WTC11 (cell line): ENCODE measurements at regions not wholly inside any gene's neighbourhood (a gene's known extent, or its start where the extent isn't known, plus 50 kb on each side); places are given as distances from the start of the nearest gene placed in this dataset.

ENCODE experiments used
- ATAC-seq: fragments of 200-7000 bp; cut with Tn5 transposase; 2 replicates; pipeline ENCODE4 v1.10.0; 2021; ENCODE audit warnings: mild to moderate bottlenecking, moderate library complexity
- CTCF ChIA-PET: fragments of 300-600 bp; sonication (Branson Sonifier 250); formaldehyde crosslinking; loops from one replicate; lab custom pipeline; 2021; ENCODE audit warnings: antibody characterized with exemption; lab: Charles Lee
- POLR2A ChIA-PET: fragments of 350-600 bp; sonication (Branson Sonifier 250); formaldehyde crosslinking; loops from one replicate; lab custom pipeline; 2021; ENCODE audit warnings: antibody characterized with exemption; lab: Charles Lee
- DNase-seq: peaks from one replicate; pipeline ENCODE4 v3.0.0; 2021; ENCODE audit warnings: low spot score
- H3K27ac Mint-ChIP-seq: 2 replicates; pipeline ENCODE4 v1.8.0; 2021; ENCODE audit warnings: mixed read lengths
- H3K27me3 Mint-ChIP-seq: 2 replicates; pipeline ENCODE4 v1.8.0; 2021; ENCODE audit warnings: low read depth, mild to moderate bottlenecking, moderate library complexity, mixed read lengths
- H3K36me3 Mint-ChIP-seq: 2 replicates; pipeline ENCODE4 v1.8.0; 2021; ENCODE audit warnings: mixed read lengths
- H3K4me1 Mint-ChIP-seq: 2 replicates; pipeline ENCODE4 v1.8.0; 2022; ENCODE audit warnings: mixed read lengths
- H3K4me3 Mint-ChIP-seq: 2 replicates; pipeline ENCODE4 v1.8.0; 2021; ENCODE audit warnings: mild to moderate bottlenecking, moderate library complexity, mixed read lengths
- H3K9me3 Mint-ChIP-seq: 2 replicates; pipeline ENCODE4 v1.8.0; 2021; ENCODE audit warnings: mixed read lengths
- ATF3 ChIP-seq: sonication (generic); formaldehyde crosslinking; conservative IDR thresholded peaks from 2 replicates; pipeline ENCODE4 v1.8.1; 2022; ENCODE audit warnings: mild to moderate bottlenecking, missing genetic modification reagents
- ELF4 ChIP-seq: sonication (generic); formaldehyde crosslinking; IDR thresholded peaks from 2 replicates; pipeline ENCODE4 v1.8.1; 2022; ENCODE audit warnings: low read depth, mild to moderate bottlenecking, moderate library complexity, missing genetic modification reagents
- EMX1 ChIP-seq: fragments of 250-450 bp; sonication (Bioruptor Pico); IDR thresholded peaks from 2 replicates; pipeline ENCODE4 v1.8.0; 2021; ENCODE audit warnings: mild to moderate bottlenecking
- FOXP1 ChIP-seq: sonication (generic); formaldehyde crosslinking; IDR thresholded peaks from 2 replicates; pipeline ENCODE4 v1.8.0; 2022; ENCODE audit warnings: missing genetic modification reagents, mild to moderate bottlenecking, moderate library complexity, borderline replicate concordance
- GTF2I ChIP-seq: fragments of 250-450 bp; sonication (Bioruptor Pico); conservative IDR thresholded peaks from 2 replicates; pipeline ENCODE4 v1.4.0; 2021; ENCODE audit warnings: mild to moderate bottlenecking
- NFYB ChIP-seq: sonication (generic); formaldehyde crosslinking; conservative IDR thresholded peaks from 2 replicates; pipeline ENCODE4 v1.8.0; 2022; ENCODE audit warnings: low read depth, missing genetic modification reagents
- RELA ChIP-seq: sonication (generic); formaldehyde crosslinking; IDR thresholded peaks from 2 replicates; pipeline ENCODE4 v1.8.1; 2022; ENCODE audit warnings: missing genetic modification reagents, mild to moderate bottlenecking, borderline replicate concordance
- RORB ChIP-seq: fragments of 250-450 bp; sonication (Bioruptor Pico); IDR thresholded peaks from 2 replicates; pipeline ENCODE4 v1.9.0; 2021; ENCODE audit warnings: mild to moderate bottlenecking
- ZBTB21 ChIP-seq: sonication (generic); formaldehyde crosslinking; IDR thresholded peaks from 2 replicates; pipeline ENCODE4 v1.8.1; 2023; ENCODE audit warnings: mild to moderate bottlenecking, missing genetic modification reagents, borderline replicate concordance
- ZNF138 ChIP-seq: sonication (generic); formaldehyde crosslinking; conservative IDR thresholded peaks from 2 replicates; pipeline ENCODE4 v1.8.1; 2022; ENCODE audit warnings: mild to moderate bottlenecking, moderate library complexity, missing genetic modification reagents
- ZNF219 ChIP-seq: sonication (generic); formaldehyde crosslinking; IDR thresholded peaks from 2 replicates; pipeline ENCODE4 v1.8.0; 2023; ENCODE audit warnings: missing genetic modification reagents, mild to moderate bottlenecking, borderline replicate concordance
- ZNF232 ChIP-seq: sonication (generic); formaldehyde crosslinking; IDR thresholded peaks from 2 replicates; pipeline ENCODE4 v1.8.0; 2022; ENCODE audit warnings: mild to moderate bottlenecking, missing genetic modification reagents
- ZNF317 ChIP-seq: sonication (generic); formaldehyde crosslinking; IDR thresholded peaks from 2 replicates; pipeline ENCODE4 v1.8.1; 2023; ENCODE audit warnings: low read depth, mild to moderate bottlenecking, moderate library complexity, missing genetic modification reagents, borderline replicate concordance
- ZNF416 ChIP-seq: fragments of 250-450 bp; sonication (Bioruptor Pico); IDR thresholded peaks from 2 replicates; pipeline ENCODE4 v1.9.0; 2021; ENCODE audit warnings: mild to moderate bottlenecking, inconsistent platforms
- TF ChIP-seq, protein P1 (sequence below): sonication (generic); formaldehyde crosslinking; IDR thresholded peaks from 2 replicates; pipeline ENCODE4 v1.8.0; 2023; ENCODE audit warnings: missing genetic modification reagents
- TF ChIP-seq, protein P2 (sequence below): sonication (generic); formaldehyde crosslinking; IDR thresholded peaks from 2 replicates; pipeline ENCODE4 v1.8.1; 2022; ENCODE audit warnings: mild to moderate bottlenecking, moderate library complexity, missing genetic modification reagents
- TF ChIP-seq, protein P3 (sequence below): fragments of 250-450 bp; sonication (Bioruptor Pico); IDR thresholded peaks from 2 replicates; pipeline ENCODE4 v1.9.0; 2021; ENCODE audit warnings: mild to moderate bottlenecking
- TF ChIP-seq, protein P4 (sequence below): fragments of 250-450 bp; sonication (Bioruptor Pico); IDR thresholded peaks from 2 replicates; pipeline ENCODE4 v1.9.0; 2021; ENCODE audit warnings: mild to moderate bottlenecking

DNA sequence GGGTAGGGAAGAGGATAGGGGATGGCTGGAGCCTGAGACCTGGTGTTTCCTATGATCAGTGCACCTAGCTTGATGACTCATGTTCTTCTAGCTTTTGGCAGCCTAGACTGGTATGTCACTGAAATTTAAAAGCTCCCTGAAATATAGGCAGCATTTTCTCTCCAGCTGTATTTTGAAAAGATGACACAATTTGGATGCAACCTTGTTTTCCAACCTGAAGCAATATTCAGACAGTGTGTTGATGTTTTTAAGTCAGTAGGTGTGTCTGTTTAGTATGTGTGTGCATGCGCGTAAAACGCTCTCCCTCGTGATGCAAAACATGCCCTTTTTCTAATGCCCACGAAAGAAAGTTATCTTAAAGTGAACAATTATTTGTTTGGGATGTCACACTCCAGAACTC is 58.5 kb downstream of the RPL22L1 start:
- H3K27me3 Mint-ChIP-seq, result peaks cover 11% of the 10 kb centered on the region
- ChIA-PET CTCF (interaction anchor here (0.5 to 7.2 kb wide), 49 partner anchors 9 to 1983 kb away, joined by 3 to 138 read pairs (median 4); partner anchors contain the start of genes CLDN11, RPL22L1 and SLC7A14), POLR2A (no interaction called here)
- peaks cover 58% of the 10 kb centered on the region for H3K4me1 Mint-ChIP-seq
- H3K36me3 Mint-ChIP-seq, result peaks cover 7% of the 10 kb centered on the region; the same call in 1 of the 2 replicates
- no peak overlapping the region for H3K27ac Mint-ChIP-seq
- ATAC-seq, result no peak
- no peak for TF ChIP-seq ZNF138
- TF ChIP-seq, protein P1, sequence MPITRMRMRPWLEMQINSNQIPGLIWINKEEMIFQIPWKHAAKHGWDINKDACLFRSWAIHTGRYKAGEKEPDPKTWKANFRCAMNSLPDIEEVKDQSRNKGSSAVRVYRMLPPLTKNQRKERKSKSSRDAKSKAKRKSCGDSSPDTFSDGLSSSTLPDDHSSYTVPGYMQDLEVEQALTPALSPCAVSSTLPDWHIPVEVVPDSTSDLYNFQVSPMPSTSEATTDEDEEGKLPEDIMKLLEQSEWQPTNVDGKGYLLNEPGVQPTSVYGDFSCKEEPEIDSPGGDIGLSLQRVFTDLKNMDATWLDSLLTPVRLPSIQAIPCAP, result no peak
- no peak for TF ChIP-seq ZNF232 (CRISPR knock-in tag)
- TF ChIP-seq ATF3 (CRISPR knock-in tag), result no peak
- no peak for TF ChIP-seq ZNF317
- TF ChIP-seq ZNF416 (CRISPR knock-in tag), result no peak
- TF ChIP-seq, all 79 proteins: peak for 0
- DNase-seq, result no peak
- peaks cover 13% of the 10 kb centered on the region for H3K9me3 Mint-ChIP-seq
- no peak overlapping the region for H3K4me3 Mint-ChIP-seq

DNA sequence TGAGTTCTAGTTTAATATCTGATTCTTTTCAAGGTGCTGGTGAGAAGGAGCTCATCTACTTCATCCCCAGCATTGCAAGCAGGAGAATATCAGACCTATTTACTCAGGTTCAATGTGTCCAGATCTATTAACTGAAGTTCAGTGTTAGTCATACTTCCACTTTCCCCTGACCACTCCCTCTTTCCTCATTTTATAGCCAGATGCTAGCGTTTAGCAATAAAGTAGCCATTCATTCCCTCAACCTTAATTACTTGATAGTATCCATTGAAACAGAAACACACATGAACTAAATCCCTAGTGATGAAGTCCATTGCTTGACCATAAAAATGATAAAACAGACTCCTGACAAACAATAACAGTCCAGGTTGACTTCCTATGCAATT is 60.0 kb downstream of the RPL22L1 start:
- Mint-ChIP-seq H3K4me3 (no peak overlapping the region), H3K9me3 (peaks cover 20% of the 10 kb centered on the region), H3K27ac (no peak overlapping the region), H3K36me3 (peaks cover 7% of the 10 kb centered on the region; the same call in 1 of the 2 replicates), H3K27me3 (peaks cover 10% of the 10 kb centered on the region), H3K4me1 (peaks cover 43% of the 10 kb centered on the region)
- TF ChIP-seq, protein P2, sequence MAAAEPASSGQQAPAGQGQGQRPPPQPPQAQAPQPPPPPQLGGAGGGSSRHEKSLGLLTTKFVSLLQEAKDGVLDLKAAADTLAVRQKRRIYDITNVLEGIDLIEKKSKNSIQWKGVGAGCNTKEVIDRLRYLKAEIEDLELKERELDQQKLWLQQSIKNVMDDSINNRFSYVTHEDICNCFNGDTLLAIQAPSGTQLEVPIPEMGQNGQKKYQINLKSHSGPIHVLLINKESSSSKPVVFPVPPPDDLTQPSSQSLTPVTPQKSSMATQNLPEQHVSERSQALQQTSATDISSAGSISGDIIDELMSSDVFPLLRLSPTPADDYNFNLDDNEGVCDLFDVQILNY (CRISPR knock-in tag), result no peak
- TF ChIP-seq, protein P3, sequence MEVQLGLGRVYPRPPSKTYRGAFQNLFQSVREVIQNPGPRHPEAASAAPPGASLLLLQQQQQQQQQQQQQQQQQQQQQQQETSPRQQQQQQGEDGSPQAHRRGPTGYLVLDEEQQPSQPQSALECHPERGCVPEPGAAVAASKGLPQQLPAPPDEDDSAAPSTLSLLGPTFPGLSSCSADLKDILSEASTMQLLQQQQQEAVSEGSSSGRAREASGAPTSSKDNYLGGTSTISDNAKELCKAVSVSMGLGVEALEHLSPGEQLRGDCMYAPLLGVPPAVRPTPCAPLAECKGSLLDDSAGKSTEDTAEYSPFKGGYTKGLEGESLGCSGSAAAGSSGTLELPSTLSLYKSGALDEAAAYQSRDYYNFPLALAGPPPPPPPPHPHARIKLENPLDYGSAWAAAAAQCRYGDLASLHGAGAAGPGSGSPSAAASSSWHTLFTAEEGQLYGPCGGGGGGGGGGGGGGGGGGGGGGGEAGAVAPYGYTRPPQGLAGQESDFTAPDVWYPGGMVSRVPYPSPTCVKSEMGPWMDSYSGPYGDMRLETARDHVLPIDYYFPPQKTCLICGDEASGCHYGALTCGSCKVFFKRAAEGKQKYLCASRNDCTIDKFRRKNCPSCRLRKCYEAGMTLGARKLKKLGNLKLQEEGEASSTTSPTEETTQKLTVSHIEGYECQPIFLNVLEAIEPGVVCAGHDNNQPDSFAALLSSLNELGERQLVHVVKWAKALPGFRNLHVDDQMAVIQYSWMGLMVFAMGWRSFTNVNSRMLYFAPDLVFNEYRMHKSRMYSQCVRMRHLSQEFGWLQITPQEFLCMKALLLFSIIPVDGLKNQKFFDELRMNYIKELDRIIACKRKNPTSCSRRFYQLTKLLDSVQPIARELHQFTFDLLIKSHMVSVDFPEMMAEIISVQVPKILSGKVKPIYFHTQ (CRISPR knock-in tag), result no peak
- TF ChIP-seq ELF4 (CRISPR knock-in tag), result no peak
- no peak for TF ChIP-seq ZNF232 (CRISPR knock-in tag)
- no peak for TF ChIP-seq ZNF317
- TF ChIP-seq, protein P4, sequence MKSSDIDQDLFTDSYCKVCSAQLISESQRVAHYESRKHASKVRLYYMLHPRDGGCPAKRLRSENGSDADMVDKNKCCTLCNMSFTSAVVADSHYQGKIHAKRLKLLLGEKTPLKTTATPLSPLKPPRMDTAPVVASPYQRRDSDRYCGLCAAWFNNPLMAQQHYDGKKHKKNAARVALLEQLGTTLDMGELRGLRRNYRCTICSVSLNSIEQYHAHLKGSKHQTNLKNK, result no peak
- no peak for TF ChIP-seq ATF3 (CRISPR knock-in tag)
- no peak for TF ChIP-seq EMX1 (CRISPR knock-in tag)
- TF ChIP-seq ZNF219 (CRISPR knock-in tag), result no peak
- TF ChIP-seq ZBTB21 (CRISPR knock-in tag), result no peak
- no peak for TF ChIP-seq FOXP1 (CRISPR knock-in tag)
- TF ChIP-seq NFYB (CRISPR knock-in tag), result no peak
- no peak for TF ChIP-seq RORB (CRISPR knock-in tag)
- no peak for TF ChIP-seq GTF2I (CRISPR knock-in tag)
- no peak for TF ChIP-seq RELA
- CTCF ChIA-PET, result interaction anchor here (1.0 to 7.2 kb wide), 12 partner anchors 15 to 500 kb away, joined by 3 to 138 read pairs (median 6); partner anchors contain the start of genes CLDN11 and SLC7A14
- ATAC-seq, result no peak
- no peak for DNase-seq
- POLR2A ChIA-PET, result no interaction called here
